ENCODE measurements at regions not wholly inside any gene's neighbourhood (a gene's known extent, or its start where the extent isn't known, plus 50 kb on each side); places are given as distances from the start of the nearest gene placed in this dataset.

DNA sequence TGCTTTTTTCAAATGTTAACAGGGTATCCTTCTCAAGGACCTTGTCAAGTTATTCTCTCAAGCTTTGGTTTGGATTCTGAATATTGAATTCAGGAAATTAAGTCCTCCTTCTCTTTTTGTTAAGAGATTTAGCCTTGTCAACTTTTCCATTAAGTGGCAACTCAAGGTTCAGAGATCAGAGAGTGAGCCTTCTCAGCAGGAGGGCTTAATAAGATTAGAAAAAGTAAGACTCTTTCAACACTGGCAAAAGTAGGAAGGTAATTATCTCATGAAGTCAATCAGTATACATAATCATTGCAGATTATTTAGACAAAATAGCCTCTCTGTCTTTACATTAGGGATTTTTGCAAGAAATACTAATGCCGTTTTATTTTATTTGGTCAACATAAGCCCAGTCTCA, 330.7 kb downstream of the KIF2B start:
- TF ChIP-seq POLR2A (IDR thresholded peaks at IDR 0.05) (no peak), CTCF (IDR thresholded peaks at IDR 0.05) (no peak)

Data from heart left ventricle (tissue), 13 donors.